ENCODE measurements at regions not wholly inside any gene's neighbourhood (a gene's known extent, or its start where the extent isn't known, plus 50 kb on each side); places are given as distances from the start of the nearest gene placed in this dataset.
"Not testable (repeated sequence)": the region's sequence is repeated elsewhere in the genome, so short reads cannot be mapped to it uniquely, and the experiment has no call there.

GRCh38 chr11:96551136-96551535 lies 161.3 kb downstream of the JRKL start:
- Mint-ChIP-seq H3K36me3 (no peaks in the 10 kb centered on the region), H3K9me3 (peaks cover 0 to 5% (median 2%) of the 10 kb centered on the region in 7 donors), H3K27me3 (ENCODE audit: low read depth in 3 of 3) (no peaks in the 10 kb centered on the region), H3K4me3 (no peak overlapping the region), H3K27ac (no peak overlapping the region), H3K4me1 (no peaks in the 10 kb centered on the region)
- Histone ChIP-seq H3K4me1 (ENCODE audit: control insufficient read depth in 1 of 2, insufficient read depth in 2 of 2, low read length in 2 of 2) (no peaks in the 10 kb centered on the region), H2AFZ (ENCODE audit: insufficient read depth, low read depth, low read length, poor library complexity, severe bottlenecking) (no peak overlapping the region), H3K79me2 (ENCODE audit: insufficient read depth, low read length) (no peaks in the 10 kb centered on the region), H3K9me3 (replicated peaks in 1 of 2; ENCODE audit: control insufficient read depth in 1 of 2, insufficient read depth in 1 of 2, low read length in 2 of 2) (no peaks in the 10 kb centered on the region), H3K9ac (ENCODE audit: insufficient read depth, low read length, poor library complexity, severe bottlenecking) (no peak overlapping the region), H3K27me3 (ENCODE audit: control insufficient read depth in 2 of 2, insufficient read depth in 2 of 2, low read length in 2 of 2) (no peaks in the 10 kb centered on the region), H3K4me3 (replicated peaks in 1 of 3; ENCODE audit: low read depth in 2 of 3, low read length in 3 of 3) (no peak overlapping the region), H3K36me3 (replicated peaks in 1 of 2; ENCODE audit: control insufficient read depth in 1 of 2, insufficient read depth in 2 of 2, low read length in 2 of 2) (no peaks in the 10 kb centered on the region), H3K27ac (ENCODE audit: low read depth in 1 of 2, low read length in 2 of 2) (no peak overlapping the region), H4K20me1 (ENCODE audit: insufficient read depth, low read length) (no peaks in the 10 kb centered on the region), H3K4me2 (replicated peaks; ENCODE audit: extremely low read depth, low read length, poor library complexity, severe bottlenecking) (no peak overlapping the region)
- DNase-seq, result no peak
- TF ChIP-seq, protein P1, sequence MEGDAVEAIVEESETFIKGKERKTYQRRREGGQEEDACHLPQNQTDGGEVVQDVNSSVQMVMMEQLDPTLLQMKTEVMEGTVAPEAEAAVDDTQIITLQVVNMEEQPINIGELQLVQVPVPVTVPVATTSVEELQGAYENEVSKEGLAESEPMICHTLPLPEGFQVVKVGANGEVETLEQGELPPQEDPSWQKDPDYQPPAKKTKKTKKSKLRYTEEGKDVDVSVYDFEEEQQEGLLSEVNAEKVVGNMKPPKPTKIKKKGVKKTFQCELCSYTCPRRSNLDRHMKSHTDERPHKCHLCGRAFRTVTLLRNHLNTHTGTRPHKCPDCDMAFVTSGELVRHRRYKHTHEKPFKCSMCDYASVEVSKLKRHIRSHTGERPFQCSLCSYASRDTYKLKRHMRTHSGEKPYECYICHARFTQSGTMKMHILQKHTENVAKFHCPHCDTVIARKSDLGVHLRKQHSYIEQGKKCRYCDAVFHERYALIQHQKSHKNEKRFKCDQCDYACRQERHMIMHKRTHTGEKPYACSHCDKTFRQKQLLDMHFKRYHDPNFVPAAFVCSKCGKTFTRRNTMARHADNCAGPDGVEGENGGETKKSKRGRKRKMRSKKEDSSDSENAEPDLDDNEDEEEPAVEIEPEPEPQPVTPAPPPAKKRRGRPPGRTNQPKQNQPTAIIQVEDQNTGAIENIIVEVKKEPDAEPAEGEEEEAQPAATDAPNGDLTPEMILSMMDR (IDR thresholded peaks at IDR 0.05), result no peak
- intact Hi-C loops (cut with micrococcal nuclease), result no loop called here
- WGBS (ENCODE audit: insufficient coverage), result 92% methylated on average over 4 of the region's 5 CpGs

GRCh38 chr11:96554236-96554820 lies 164.5 kb downstream of the JRKL start:
- Histone ChIP-seq H3K27ac (ENCODE audit: low read depth in 1 of 2, low read length in 2 of 2) (no peak overlapping the region), H3K4me3 (replicated peaks in 1 of 3; ENCODE audit: low read depth in 2 of 3, low read length in 3 of 3) (no peak overlapping the region), H3K27me3 (ENCODE audit: control insufficient read depth in 2 of 2, insufficient read depth in 2 of 2, low read length in 2 of 2) (no peaks in the 10 kb centered on the region), H3K79me2 (ENCODE audit: insufficient read depth, low read length) (no peaks in the 10 kb centered on the region), H3K4me2 (replicated peaks; ENCODE audit: extremely low read depth, low read length, poor library complexity, severe bottlenecking) (no peak overlapping the region), H2AFZ (ENCODE audit: insufficient read depth, low read depth, low read length, poor library complexity, severe bottlenecking) (no peak overlapping the region), H3K9ac (ENCODE audit: insufficient read depth, low read length, poor library complexity, severe bottlenecking) (no peak overlapping the region), H4K20me1 (ENCODE audit: insufficient read depth, low read length) (no peaks in the 10 kb centered on the region), H3K36me3 (replicated peaks in 1 of 2; ENCODE audit: control insufficient read depth in 1 of 2, insufficient read depth in 2 of 2, low read length in 2 of 2) (no peaks in the 10 kb centered on the region), H3K9me3 (replicated peaks in 1 of 2; ENCODE audit: control insufficient read depth in 1 of 2, insufficient read depth in 1 of 2, low read length in 2 of 2) (no peaks in the 10 kb centered on the region), H3K4me1 (ENCODE audit: control insufficient read depth in 1 of 2, insufficient read depth in 2 of 2, low read length in 2 of 2) (no peaks in the 10 kb centered on the region)
- H3K27ac Mint-ChIP-seq, result no peak overlapping the region
- 77% methylated on average over 3 of the region's 5 CpGs for WGBS (ENCODE audit: insufficient coverage)
- no peaks in the 10 kb centered on the region for H3K36me3 Mint-ChIP-seq
- TF ChIP-seq, protein P1 (IDR thresholded peaks at IDR 0.05), result no peak
- peaks cover 0 to 10% (median 7%) of the 10 kb centered on the region in 7 donors for H3K9me3 Mint-ChIP-seq
- no peaks in the 10 kb centered on the region for H3K4me1 Mint-ChIP-seq
- no peak for DNase-seq
- intact Hi-C loops (cut with micrococcal nuclease), result no loop called here
- H3K27me3 Mint-ChIP-seq (ENCODE audit: low read depth in 3 of 3), result no peaks in the 10 kb centered on the region
- no peak overlapping the region for H3K4me3 Mint-ChIP-seq

- H3K36me3 ChIP-seq (replicated peaks in 1 of 2; ENCODE audit: control insufficient read depth in 1 of 2, insufficient read depth in 2 of 2, low read length in 2 of 2); H3K27me3 Mint-ChIP-seq (ENCODE audit: low read depth in 3 of 3); H3K4me1 ChIP-seq (ENCODE audit: control insufficient read depth in 1 of 2, insufficient read depth in 2 of 2, low read length in 2 of 2); H3K4me2 ChIP-seq (replicated peaks; ENCODE audit: extremely low read depth, low read length, poor library complexity, severe bottlenecking); H3K36me3 Mint-ChIP-seq; H3K4me3 ChIP-seq (replicated peaks in 1 of 3; ENCODE audit: low read depth in 2 of 3, low read length in 3 of 3); intact Hi-C loops (cut with micrococcal nuclease); H3K9me3 ChIP-seq (replicated peaks in 1 of 2; ENCODE audit: control insufficient read depth in 1 of 2, insufficient read depth in 1 of 2, low read length in 2 of 2); DNase-seq; H3K9ac ChIP-seq (ENCODE audit: insufficient read depth, low read length, poor library complexity, severe bottlenecking); H4K20me1 ChIP-seq (ENCODE audit: insufficient read depth, low read length); H2AFZ ChIP-seq (ENCODE audit: insufficient read depth, low read depth, low read length, poor library complexity, severe bottlenecking); H3K27ac ChIP-seq (ENCODE audit: low read depth in 1 of 2, low read length in 2 of 2); H3K79me2 ChIP-seq (ENCODE audit: insufficient read depth, low read length); H3K4me3 Mint-ChIP-seq; H3K27ac Mint-ChIP-seq; H3K27me3 ChIP-seq (ENCODE audit: control insufficient read depth in 2 of 2, insufficient read depth in 2 of 2, low read length in 2 of 2); H3K4me1 Mint-ChIP-seq: not testable (repeated sequence)
- WGBS (ENCODE audit: insufficient coverage), result 93% methylated on average over 6 of the region's 10 CpGs
- peaks cover 3 to 12% (median 8%) of the 10 kb centered on the region in 7 donors for H3K9me3 Mint-ChIP-seq
Measured at GRCh38 chr11:96555826-96556225, 166.0 kb downstream of the JRKL start.

All from CD14-positive monocyte (primary cell).